GM18517 (cell line): ENCODE measurements at regions not wholly inside any gene's neighbourhood (a gene's known extent, or its start where the extent isn't known, plus 50 kb on each side); places are given as distances from the start of the nearest gene placed in this dataset.

Experiments used
- ATAC-seq: cut with Tn5 transposase; IDR thresholded peaks from one replicate; pipeline ENCODE4 v1.9.1; 2021; ENCODE audit warnings: mild to moderate bottlenecking, moderate library complexity; ENCODE audit not compliant: unreplicated experiment

GRCh38 chr2:64823794-64824193 lies 165.4 kb upstream of the SLC1A4 start:
- no peak for ATAC-seq

- no peak for ATAC-seq
Measured at GRCh38 chr2:64825831-64826491, 163.2 kb upstream of the SLC1A4 start.

DNA sequence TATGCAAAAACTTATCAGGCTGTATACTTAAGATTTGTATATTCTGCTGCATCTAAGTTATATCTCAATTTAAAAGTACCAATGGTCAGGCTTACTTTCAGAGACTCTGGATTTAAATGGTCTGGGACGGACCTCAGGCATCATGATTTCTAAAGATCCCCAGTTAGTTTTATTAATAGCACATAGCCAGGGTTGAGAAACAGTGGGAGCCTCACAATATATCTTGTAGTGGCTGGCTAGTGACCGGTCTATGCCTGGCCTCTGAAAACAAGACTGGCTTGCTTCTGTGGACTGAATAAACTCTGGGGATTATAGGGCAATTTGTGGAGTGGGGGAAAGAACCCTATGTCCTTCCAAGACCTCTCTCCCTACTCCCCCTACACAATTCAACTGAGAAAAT lies 162.5 kb upstream of the SLC1A4 start:
- no peak for ATAC-seq

DNA sequence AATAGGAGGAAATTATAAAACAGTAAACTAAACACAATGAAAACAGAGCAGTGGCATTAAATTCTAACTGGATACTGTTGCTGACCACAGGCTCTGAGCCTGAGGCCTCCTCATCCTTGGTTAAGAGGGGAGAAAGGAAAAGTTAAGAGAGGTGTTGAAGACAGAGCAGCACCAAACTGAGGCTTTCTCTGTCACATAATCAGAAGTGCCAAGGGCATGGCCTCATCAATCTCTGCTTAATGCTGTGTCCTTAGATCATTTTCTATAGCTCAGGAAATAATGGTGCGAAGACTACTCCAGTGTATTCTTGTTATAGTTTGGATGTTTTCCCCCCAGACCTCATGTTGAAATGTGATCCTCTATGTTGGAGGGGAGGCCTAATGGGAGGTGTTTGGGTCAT lies 160.9 kb upstream of the SLC1A4 start:
- no peak for ATAC-seq

- no peak for ATAC-seq
Measured at GRCh38 chr2:64829525-64829924, 159.7 kb upstream of the SLC1A4 start.

DNA sequence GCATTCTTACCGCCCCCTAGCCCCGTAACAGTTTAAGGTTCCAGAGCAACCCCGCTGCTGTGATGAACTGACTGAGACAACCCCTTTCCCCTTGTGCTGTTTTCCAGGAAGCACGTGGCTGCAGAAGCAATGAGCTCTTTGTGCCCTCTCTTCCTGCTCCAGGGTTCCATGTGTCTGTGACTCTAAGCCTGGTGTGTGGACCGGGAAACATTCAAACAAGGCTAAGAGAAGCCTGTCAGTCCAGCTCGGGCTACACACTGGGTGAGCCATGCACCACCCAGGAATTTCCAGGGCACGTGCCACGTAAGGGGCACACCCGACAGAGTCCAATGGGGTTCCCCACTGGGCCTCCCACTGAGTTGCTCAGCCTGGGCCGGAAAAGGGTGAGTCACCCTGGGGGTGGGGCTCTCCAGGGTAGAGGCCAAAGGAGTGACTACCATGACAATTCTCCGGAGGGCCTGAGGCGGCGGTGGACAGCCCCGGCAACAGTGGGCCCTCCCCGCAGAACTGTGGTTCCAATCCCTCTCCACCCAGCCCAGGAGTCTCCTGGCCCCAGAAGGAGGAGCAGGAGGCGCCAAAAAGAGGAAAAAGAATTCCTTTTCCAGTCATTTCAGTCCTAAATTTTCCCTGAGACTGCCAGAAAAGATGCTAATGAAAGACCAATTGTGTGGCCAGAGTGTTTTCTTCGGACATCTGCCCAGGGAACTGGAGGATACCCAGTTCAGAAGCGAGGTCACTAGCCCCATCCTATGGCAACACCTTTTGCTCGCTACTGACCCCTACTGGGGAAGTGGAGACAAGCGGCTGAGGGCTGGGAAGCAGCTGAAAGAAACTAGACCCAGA lies 157.8 kb upstream of the SLC1A4 start:
- peak; percentile 77 for ATAC-seq

DNA sequence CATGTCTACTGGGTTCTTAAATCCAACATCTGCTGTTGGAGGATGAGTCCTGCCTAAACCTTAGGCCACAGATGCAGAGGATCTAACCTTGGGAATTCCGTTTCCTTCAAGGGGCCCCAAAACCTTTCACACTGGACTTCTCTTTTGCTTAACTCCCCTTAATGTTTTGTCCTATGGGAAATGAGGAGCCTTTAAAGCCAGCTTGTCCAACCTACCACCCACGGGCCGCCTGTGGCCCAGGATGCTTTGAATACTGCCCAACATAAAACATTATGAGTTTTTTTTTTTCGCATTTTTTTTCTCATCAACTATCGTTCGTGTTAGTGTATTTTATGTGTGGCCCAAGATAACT lies 157.2 kb upstream of the SLC1A4 start:
- no peak for ATAC-seq

GRCh38 chr2:64832936-64833335 lies 156.3 kb upstream of the SLC1A4 start:
- no peak for ATAC-seq

GRCh38 chr2:64836566-64836965 lies 152.6 kb upstream of the SLC1A4 start:
- ATAC-seq, result no peak

DNA sequence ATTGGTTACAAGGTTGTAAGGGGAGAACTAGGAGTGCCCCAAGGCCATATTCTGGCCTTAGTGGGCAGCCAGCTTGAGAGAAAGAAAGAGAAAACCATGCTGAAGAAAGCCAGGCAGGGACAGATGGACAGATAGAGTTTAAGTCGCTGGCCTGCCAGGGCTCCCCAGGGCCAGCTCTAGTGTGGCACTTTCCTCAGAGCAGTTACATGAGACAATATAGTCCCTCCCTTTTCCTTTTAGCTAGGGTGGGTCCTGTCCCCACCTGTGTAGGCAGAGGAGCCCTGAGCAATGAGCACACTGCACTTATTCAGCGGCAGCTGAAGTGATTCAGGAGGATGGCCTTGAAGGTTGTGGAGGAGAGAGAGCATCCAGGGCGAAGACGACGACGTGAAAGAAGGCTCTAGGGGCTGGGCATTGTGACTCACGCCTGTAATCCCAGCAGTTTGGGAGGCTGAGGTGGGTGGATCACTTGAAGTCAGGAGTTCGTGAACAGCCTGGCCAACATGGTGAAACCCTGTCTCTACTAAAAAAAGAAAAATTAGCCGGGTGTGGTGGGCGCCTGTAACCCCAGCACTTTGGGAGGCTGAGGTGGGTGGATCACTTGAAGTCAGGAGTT lies 152.0 kb upstream of the SLC1A4 start:
- no peak for ATAC-seq

GRCh38 chr2:64837925-64838641 lies 151.1 kb upstream of the SLC1A4 start:
- no peak for ATAC-seq

- ATAC-seq, result no peak
Measured at GRCh38 chr2:64838817-64839216, 150.4 kb upstream of the SLC1A4 start.

DNA sequence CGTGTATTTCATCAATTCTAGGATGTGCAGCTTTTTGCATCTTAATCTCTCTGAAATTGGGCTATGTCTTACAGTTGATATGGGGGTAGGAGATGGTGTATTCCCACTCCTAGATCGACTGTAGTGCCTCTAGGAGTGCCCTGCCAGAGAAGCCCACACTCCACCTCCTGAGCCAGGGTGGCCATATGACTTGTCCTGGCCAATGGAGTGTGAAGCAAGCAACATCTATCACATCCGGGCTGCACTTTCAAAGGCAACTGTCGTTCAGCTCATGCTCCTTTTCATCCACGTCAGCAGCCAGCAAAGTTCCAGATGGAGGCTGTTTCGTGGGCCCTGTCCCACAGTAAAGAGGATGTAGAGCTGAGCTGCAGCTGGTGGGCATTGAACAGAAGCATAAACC lies 149.4 kb upstream of the SLC1A4 start:
- peak; percentile 90 for ATAC-seq

DNA sequence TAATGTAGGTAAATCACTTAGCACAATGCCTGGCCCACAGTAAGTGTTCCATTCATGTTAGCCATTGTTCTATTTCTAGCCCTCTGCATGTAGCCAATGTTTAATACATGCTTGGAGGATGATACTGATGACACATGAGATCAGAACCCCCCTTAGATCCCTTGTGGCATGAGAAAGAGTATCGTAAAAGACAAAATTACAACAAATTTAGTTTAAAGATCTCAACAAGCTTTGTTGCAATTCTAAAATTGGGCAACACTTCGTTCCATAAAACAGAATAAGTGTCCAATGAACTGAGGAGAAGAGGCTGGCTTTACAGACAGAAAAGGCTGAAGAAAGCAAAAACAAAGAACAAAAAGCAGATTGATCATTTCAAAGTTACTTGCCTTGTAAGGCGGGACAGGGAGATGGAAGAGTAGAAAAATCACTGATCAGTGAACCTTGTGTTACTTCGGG lies 148.7 kb upstream of the SLC1A4 start:
- no peak for ATAC-seq

- ATAC-seq, result no peak
Measured at GRCh38 chr2:64841461-64841860, 147.7 kb upstream of the SLC1A4 start.

DNA sequence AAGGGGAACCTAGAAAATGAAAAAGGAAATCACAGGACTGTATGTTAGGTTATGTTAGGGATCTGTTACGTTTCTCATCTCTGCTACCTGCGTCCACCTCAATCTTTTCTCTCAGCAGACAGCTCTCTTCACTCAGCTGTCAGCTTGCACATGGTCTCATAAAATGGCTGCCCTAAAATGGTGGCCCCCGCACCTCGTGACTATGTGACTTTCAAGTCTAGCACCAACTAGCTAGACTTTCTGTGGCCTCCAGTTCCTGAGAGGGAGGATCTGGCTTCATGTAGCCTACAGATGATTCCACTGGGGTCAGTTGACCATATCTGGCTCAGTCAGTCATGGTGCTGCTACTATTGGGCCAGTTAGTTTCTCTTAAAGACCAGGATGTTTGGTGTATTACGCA lies 147.2 kb upstream of the SLC1A4 start:
- ATAC-seq, result no peak

DNA sequence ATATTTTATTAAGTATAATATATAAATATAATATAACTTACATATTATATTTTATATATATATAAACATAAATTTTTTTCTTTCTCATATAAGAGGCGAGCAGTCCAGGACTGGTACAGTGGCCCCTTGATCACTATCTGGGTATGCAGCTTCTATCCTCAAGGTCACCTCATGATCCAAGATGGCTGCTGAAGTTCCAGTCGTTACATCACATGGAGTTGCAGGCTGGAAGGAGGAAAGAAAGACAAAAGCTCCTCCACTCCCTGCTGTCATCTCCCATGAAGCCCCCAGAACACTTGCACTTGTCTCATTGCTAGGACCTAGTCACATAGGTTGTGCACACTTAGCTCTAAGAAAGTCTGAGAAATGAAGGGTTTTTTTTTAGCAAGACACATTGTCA lies 145.1 kb upstream of the SLC1A4 start:
- ATAC-seq, result no peak

DNA sequence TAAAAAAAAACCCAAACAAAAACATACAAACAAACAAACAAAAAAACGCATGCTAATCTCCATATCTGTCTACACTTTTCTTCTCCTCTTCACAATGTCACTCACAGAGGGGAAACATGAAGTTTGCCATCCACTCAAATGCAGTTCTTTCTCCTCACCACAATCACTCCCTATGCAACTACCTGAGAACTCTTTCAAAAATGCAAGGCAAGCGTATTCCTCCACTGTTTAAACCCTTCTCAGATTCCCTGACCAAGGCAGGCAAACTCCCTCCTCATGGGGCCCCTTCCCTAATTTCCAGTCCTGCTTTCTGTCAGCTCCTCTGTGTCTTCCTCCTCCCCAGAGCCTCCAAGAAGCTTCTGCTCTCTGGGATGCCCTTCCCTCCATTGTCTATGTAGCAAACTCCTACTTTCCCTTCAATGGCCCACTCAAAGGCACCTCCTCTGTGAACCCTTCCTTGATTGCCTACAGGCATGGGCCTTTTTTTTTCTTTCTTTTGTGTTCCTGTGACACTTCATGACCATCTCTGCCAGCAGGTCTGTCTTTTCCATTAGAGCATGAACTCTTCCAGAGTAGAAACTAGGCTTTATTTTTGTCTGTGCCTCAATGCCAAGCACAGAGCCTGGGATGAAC lies 143.8 kb upstream of the SLC1A4 start:
- no peak for ATAC-seq

DNA sequence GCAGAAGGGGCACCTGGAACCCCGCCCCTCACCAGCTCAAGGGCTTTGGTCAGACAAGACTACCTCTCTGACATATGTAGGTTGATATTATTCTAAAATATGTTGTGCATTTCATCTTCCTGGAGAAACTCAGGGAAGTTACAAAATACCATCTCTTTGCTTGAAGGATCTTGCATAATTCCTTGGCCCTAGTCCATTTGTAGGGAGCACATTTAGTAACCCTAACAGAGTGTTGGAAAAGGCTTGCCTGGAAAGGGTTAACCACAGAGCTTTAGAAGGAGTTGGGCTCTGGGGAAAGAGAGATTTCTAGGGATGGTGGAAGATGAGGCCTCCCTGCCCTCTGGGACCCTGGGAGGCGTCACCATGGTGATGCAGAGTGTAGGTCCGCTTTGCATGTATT lies 143.0 kb upstream of the SLC1A4 start:
- no peak for ATAC-seq

DNA sequence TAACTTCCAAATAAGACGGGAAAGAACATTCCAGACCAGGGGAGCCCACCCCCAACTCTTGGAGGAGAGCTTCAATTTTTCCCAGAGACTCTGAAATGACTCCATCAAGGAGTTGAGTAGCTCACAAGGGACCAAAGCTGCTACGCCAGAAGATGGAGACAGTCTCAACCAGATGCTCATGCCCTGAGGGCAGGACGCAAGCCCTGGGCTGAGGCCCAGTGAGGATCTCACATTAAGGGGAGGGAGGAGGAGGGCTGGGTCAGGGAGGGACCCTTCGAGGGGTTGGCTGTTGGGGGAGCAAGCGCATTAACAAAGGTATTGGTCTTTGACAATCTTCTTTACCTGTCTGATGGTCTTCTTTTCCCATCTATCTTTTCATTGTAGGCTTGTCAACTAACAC lies 141.3 kb upstream of the SLC1A4 start:
- ATAC-seq, result no peak

GRCh38 chr2:64848363-64848762 lies 140.8 kb upstream of the SLC1A4 start:
- no peak for ATAC-seq
